HCT116 (cell line): ENCODE measurements at regions not wholly inside any gene's neighbourhood (a gene's known extent, or its start where the extent isn't known, plus 50 kb on each side); places are given as distances from the start of the nearest gene placed in this dataset.

Experiments used
- ATAC-seq: fragments of 200-7000 bp; cut with Tn5 transposase; 2 replicates; pipeline ENCODE4 v1.9.1; 2020; ENCODE audit warnings: mild to moderate bottlenecking, moderate library complexity
- BruUV-seq: library from RNA; stranded (reverse); fragments of 400-500 nt; replicated peaks from 2 replicates; lab custom pipeline; 2021; lab: Mats Ljungman, UMichigan
- CTCF ChIA-PET: fragments of 300-600 bp; sonication (Branson Sonifier 250); formaldehyde crosslinking; loops from one replicate; lab custom pipeline; 2021; ENCODE audit warnings: antibody characterized with exemption; lab: Charles Lee
- POLR2A ChIA-PET: fragments of 300-600, 350-600 bp; sonication (Branson Sonifier 250); formaldehyde crosslinking; loops from one replicate; lab custom pipeline; 2021; ENCODE audit warnings: antibody characterized with exemption; lab: Charles Lee
- RAD21 ChIA-PET, 2 experiments: fragments of 300-600 bp; sonication (Branson Sonifier 250); formaldehyde crosslinking; loops; one replicate each; lab custom pipeline; 2023; ENCODE audit warnings: low total read pairs in 2 of 2; ENCODE audit not compliant: uncharacterized antibody in 2 of 2, unreplicated experiment in 2 of 2, low non-redundant PET in 1 of 2; lab: Charles Lee
- DNase-seq: peaks from one replicate; pipeline ENCODE4 v3.0.0-alpha.2; 2010; ENCODE audit warnings: low read depth, low spot score
- H2AFZ ChIP-seq: fragments of 200-600 bp; shearing (Covaris generic), sonication (generic); 2 replicates; pipeline ENCODE4 v1.6.1; 2017; ENCODE audit warnings: low read depth, mixed run types, mixed read lengths, antibody characterized with exemption, low read length; ENCODE audit not compliant: poor library complexity, severe bottlenecking
- H3K27ac ChIP-seq: 2 replicates; pipeline ENCODE4 v1.5.1; 2012; ENCODE audit warnings: low read depth, low read length
- H3K27me3 ChIP-seq: fragments of 200-600 bp; sonication (generic); 2 replicates; pipeline ENCODE4 v1.6.1; 2016; ENCODE audit warnings: mixed run types, low read length, mixed read lengths; ENCODE audit not compliant: insufficient read depth
- H3K36me3 ChIP-seq, 2 experiments: fragments of 200-500 bp in 1 of 2; fragments of 200-600 bp in 1 of 2; sonication (Bioruptor generic) in 1 of 2; sonication (generic) in 1 of 2; 2 replicates each; pipeline versions ENCODE4 v1.5.1 to v1.6.1; 2014 to 2016; ENCODE audit warnings: low read length in 2 of 2, inconsistent platforms in 1 of 2, mixed read lengths in 1 of 2, mixed run types in 1 of 2; ENCODE audit not compliant: insufficient read depth in 2 of 2, control insufficient read depth in 1 of 2
- H3K4me1 ChIP-seq, 2 experiments: fragments of 200-600 bp in 1 of 2; sonication (generic) in 1 of 2; 2 replicates each; pipeline versions ENCODE4 v1.5.1 to v1.6.1; 2012 to 2017; ENCODE audit warnings: low read length in 2 of 2, inconsistent platforms in 1 of 2, mild to moderate bottlenecking in 1 of 2, mixed read lengths in 1 of 2, mixed run types in 1 of 2, moderate library complexity in 1 of 2; ENCODE audit not compliant: insufficient read depth in 2 of 2, control insufficient read depth in 1 of 2
- H3K4me2 ChIP-seq: fragments of 200-600 bp; sonication (generic); 2 replicates; pipeline ENCODE4 v1.6.1; 2017; ENCODE audit warnings: mixed run types, low read length, mixed read lengths
- H3K4me3 ChIP-seq, 2 experiments: fragments of 200-600 bp in 1 of 2; sonication (generic) in 1 of 2; replicated peaks in 1 of 2; 2 replicates each; pipeline ENCODE4 v1.5.1; 2011 to 2016; ENCODE audit warnings: low read length in 2 of 2, control low read depth in 1 of 2, low read depth in 1 of 2, mild to moderate bottlenecking in 1 of 2, mixed read lengths in 1 of 2, mixed run types in 1 of 2
- H3K79me2 ChIP-seq: fragments of 200-600 bp; sonication (generic); 2 replicates; pipeline ENCODE4 v1.6.1; 2017; ENCODE audit warnings: mild to moderate bottlenecking, mixed run types, low read length, moderate library complexity, mixed read lengths; ENCODE audit not compliant: insufficient read depth
- H3K9ac ChIP-seq: fragments of 200-600 bp; sonication (generic); 2 replicates; pipeline ENCODE4 v1.6.1; 2016; ENCODE audit warnings: low read length, mixed read lengths
- H3K9me2 ChIP-seq: fragments of 200-600 bp; sonication (generic), shearing (Covaris generic); 2 replicates; pipeline ENCODE4 v1.6.1; 2017; ENCODE audit warnings: mixed run types, mild to moderate bottlenecking, moderate library complexity; ENCODE audit not compliant: insufficient read depth
- H3K9me3 ChIP-seq, 2 experiments: fragments of 200-500 bp in 1 of 2; fragments of 200-600 bp in 1 of 2; sonication (Bioruptor generic) in 1 of 2; sonication (generic) in 1 of 2; 2 replicates each; pipeline ENCODE4 v1.6.1; 2014 to 2017; ENCODE audit warnings: low read length in 2 of 2, mixed read lengths in 2 of 2, inconsistent platforms in 1 of 2, low read depth in 1 of 2, mild to moderate bottlenecking in 1 of 2, mixed run types in 1 of 2, moderate library complexity in 1 of 2; ENCODE audit not compliant: control insufficient read depth in 1 of 2, insufficient read depth in 1 of 2
- H4K20me1 ChIP-seq: fragments of 200-600 bp; sonication (generic), shearing (Covaris generic); 2 replicates; pipeline ENCODE4 v1.6.1; 2017; ENCODE audit warnings: mixed run types, mild to moderate bottlenecking, moderate library complexity; ENCODE audit not compliant: insufficient read depth
- CEBPB ChIP-seq: IDR thresholded peaks from 2 replicates; pipeline ENCODE4 v1.6.1; 2012; ENCODE audit warnings: low read depth
- ELF1 ChIP-seq: IDR thresholded peaks from 2 replicates; pipeline ENCODE4 v1.6.1; 2012; ENCODE audit warnings: low read depth, borderline replicate concordance
- EZH2 ChIP-seq: fragments of 200-600 bp; sonication (generic); IDR thresholded peaks from 2 replicates; pipeline ENCODE4 v1.6.1; 2017; ENCODE audit warnings: antibody characterized with exemption, mixed run types
- EZH2phosphoT487 ChIP-seq: fragments of 200-600 bp; IDR thresholded peaks from 2 replicates; pipeline ENCODE4 v1.6.1; 2018; ENCODE audit warnings: antibody characterized with exemption, borderline replicate concordance
- JUND ChIP-seq: IDR thresholded peaks from 2 replicates; pipeline ENCODE4 v1.6.1; 2012
- RAD21 ChIP-seq: IDR thresholded peaks from 2 replicates; pipeline ENCODE4 v1.6.1; 2012; ENCODE audit warnings: low read depth, mild to moderate bottlenecking
- SP1 ChIP-seq: IDR thresholded peaks from 2 replicates; pipeline ENCODE4 v1.6.1; 2012; ENCODE audit warnings: low read depth
- SRF ChIP-seq: IDR thresholded peaks from 2 replicates; pipeline ENCODE4 v1.6.1; 2012; ENCODE audit warnings: low read depth
- TCF7L2 ChIP-seq: IDR thresholded peaks from 2 replicates; pipeline ENCODE4 v1.7.0; 2011; ENCODE audit warnings: borderline replicate concordance, inconsistent platforms; ENCODE audit not compliant: insufficient read depth, insufficient read length; ENCODE audit errors: extremely low read depth
- intact Hi-C: fragments of 100-400 bp; cut with micrococcal nuclease; formaldehyde crosslinking; loops from 2 replicates; pipeline ENCODE4 v1.10.0; 2022
- TF ChIP-seq, protein P1 (sequence below): IDR thresholded peaks from 2 replicates; pipeline ENCODE4 v1.6.1; 2011; ENCODE audit warnings: mild to moderate bottlenecking, low read length, moderate library complexity; ENCODE audit not compliant: insufficient replicate concordance; ENCODE audit errors: extremely low read depth
- TF ChIP-seq, protein P2 (sequence below), 3 experiments: fragments of 200-600 bp in 1 of 3; sonication (generic) in 1 of 3; IDR thresholded peaks in 2 of 3; conservative IDR thresholded peaks in 1 of 3; 2 replicates each; pipeline ENCODE4 v1.5.1; 2012 to 2017; ENCODE audit warnings: low read depth in 2 of 3, low read length in 2 of 3, antibody characterized with exemption in 1 of 3, borderline replicate concordance in 1 of 3, control low read depth in 1 of 3, mild to moderate bottlenecking in 1 of 3, mixed read lengths in 1 of 3, mixed run types in 1 of 3, moderate library complexity in 1 of 3; ENCODE audit not compliant: insufficient read depth in 1 of 3
- TF ChIP-seq, protein P3 (sequence below): IDR thresholded peaks from 2 replicates; pipeline ENCODE4 v1.6.1; 2012; ENCODE audit warnings: low read depth
- TF ChIP-seq, protein P4 (sequence below): IDR thresholded peaks from 2 replicates; pipeline ENCODE4 v1.6.1; 2012

DNA sequence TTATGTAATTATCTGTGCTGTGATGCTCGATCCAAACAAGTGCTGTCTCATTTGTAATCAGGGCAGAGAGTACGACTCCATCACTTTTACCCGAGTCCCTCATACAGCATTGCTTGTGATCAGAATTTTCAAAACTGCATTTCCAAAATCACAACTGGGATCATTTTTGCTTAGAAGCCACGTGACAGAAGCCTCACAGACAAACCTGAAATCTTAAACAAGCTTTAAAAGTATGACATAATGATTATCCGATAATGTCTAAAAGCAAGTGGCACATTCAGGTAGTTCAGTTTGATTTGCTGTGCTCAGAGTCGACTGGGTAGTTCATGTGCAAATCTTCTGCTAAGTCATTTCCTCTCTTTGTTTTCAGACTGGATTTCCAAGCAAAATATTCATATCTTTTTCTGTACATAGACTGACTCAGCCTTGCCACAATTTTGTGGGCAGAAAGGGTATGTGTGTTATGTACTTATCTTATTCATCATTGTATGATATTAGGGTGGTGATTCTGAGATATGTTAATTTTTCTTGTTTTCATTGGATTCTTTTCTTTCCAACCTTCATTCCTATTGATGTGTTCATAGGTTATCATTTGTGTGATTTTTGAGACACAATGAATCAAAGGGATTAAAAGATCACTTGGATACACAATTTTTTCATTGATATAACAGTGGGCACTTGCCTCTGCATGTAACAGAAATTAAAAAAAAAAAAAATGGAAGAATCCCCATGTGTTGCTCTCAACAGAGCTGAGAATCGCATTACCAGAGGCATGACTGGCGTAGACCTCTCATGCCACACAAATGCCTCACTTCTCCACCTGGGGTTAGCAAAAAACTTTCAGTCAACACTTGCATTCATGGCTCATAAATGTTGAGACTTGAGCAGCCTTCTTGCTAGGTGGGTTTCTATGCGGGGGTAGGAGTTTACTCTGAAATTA is 355.7 kb downstream of the LTN1 start:
- ChIA-PET POLR2A (no interaction called here), CTCF (no interaction called here), RAD21 (no interaction called here)
- BruUV-seq: no TSS peak
- ATAC-seq (no peak), DNase-seq (no peak)
- H3K9me2 ChIP-seq: no peaks in the 10 kb centered on the region
- no peaks in the 10 kb centered on the region for H3K4me1 ChIP-seq
- H3K9me3 ChIP-seq: peaks cover 0 to 9% of the 10 kb centered on the region in 2 experiments; a peak in 2 of 4 replicates
- no peaks in the 10 kb centered on the region for H4K20me1 ChIP-seq
- no peak overlapping the region for H3K9ac ChIP-seq
- H2AFZ ChIP-seq: no peak overlapping the region
- intact Hi-C loops: no loop called here
- no peaks in the 10 kb centered on the region for H3K36me3 ChIP-seq
- TF ChIP-seq, protein P1, sequence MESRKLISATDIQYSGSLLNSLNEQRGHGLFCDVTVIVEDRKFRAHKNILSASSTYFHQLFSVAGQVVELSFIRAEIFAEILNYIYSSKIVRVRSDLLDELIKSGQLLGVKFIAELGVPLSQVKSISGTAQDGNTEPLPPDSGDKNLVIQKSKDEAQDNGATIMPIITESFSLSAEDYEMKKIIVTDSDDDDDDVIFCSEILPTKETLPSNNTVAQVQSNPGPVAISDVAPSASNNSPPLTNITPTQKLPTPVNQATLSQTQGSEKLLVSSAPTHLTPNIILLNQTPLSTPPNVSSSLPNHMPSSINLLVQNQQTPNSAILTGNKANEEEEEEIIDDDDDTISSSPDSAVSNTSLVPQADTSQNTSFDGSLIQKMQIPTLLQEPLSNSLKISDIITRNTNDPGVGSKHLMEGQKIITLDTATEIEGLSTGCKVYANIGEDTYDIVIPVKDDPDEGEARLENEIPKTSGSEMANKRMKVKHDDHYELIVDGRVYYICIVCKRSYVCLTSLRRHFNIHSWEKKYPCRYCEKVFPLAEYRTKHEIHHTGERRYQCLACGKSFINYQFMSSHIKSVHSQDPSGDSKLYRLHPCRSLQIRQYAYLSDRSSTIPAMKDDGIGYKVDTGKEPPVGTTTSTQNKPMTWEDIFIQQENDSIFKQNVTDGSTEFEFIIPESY: no peak
- TF ChIP-seq CEBPB: no peak
- no peak for TF ChIP-seq RAD21
- no peak for TF ChIP-seq EZH2
- TF ChIP-seq, protein P2, sequence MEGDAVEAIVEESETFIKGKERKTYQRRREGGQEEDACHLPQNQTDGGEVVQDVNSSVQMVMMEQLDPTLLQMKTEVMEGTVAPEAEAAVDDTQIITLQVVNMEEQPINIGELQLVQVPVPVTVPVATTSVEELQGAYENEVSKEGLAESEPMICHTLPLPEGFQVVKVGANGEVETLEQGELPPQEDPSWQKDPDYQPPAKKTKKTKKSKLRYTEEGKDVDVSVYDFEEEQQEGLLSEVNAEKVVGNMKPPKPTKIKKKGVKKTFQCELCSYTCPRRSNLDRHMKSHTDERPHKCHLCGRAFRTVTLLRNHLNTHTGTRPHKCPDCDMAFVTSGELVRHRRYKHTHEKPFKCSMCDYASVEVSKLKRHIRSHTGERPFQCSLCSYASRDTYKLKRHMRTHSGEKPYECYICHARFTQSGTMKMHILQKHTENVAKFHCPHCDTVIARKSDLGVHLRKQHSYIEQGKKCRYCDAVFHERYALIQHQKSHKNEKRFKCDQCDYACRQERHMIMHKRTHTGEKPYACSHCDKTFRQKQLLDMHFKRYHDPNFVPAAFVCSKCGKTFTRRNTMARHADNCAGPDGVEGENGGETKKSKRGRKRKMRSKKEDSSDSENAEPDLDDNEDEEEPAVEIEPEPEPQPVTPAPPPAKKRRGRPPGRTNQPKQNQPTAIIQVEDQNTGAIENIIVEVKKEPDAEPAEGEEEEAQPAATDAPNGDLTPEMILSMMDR (IDR thresholded peaks at IDR 0.05 in 2 of 3, conservative IDR thresholded peaks at IDR 0.05 in 1 of 3; ENCODE audit: borderline replicate concordance in 1 of 3, insufficient read depth in 1 of 3, low read depth in 2 of 3, low read length in 2 of 3): no peak
- TF ChIP-seq, protein P3, sequence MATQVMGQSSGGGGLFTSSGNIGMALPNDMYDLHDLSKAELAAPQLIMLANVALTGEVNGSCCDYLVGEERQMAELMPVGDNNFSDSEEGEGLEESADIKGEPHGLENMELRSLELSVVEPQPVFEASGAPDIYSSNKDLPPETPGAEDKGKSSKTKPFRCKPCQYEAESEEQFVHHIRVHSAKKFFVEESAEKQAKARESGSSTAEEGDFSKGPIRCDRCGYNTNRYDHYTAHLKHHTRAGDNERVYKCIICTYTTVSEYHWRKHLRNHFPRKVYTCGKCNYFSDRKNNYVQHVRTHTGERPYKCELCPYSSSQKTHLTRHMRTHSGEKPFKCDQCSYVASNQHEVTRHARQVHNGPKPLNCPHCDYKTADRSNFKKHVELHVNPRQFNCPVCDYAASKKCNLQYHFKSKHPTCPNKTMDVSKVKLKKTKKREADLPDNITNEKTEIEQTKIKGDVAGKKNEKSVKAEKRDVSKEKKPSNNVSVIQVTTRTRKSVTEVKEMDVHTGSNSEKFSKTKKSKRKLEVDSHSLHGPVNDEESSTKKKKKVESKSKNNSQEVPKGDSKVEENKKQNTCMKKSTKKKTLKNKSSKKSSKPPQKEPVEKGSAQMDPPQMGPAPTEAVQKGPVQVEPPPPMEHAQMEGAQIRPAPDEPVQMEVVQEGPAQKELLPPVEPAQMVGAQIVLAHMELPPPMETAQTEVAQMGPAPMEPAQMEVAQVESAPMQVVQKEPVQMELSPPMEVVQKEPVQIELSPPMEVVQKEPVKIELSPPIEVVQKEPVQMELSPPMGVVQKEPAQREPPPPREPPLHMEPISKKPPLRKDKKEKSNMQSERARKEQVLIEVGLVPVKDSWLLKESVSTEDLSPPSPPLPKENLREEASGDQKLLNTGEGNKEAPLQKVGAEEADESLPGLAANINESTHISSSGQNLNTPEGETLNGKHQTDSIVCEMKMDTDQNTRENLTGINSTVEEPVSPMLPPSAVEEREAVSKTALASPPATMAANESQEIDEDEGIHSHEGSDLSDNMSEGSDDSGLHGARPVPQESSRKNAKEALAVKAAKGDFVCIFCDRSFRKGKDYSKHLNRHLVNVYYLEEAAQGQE: no peak
- no peak for TF ChIP-seq SP1
- no peak for TF ChIP-seq JUND
- TF ChIP-seq ELF1: no peak
- TF ChIP-seq TCF7L2: no peak
- no peak for TF ChIP-seq SRF
- no peak for TF ChIP-seq EZH2phosphoT487
- TF ChIP-seq, protein P4, sequence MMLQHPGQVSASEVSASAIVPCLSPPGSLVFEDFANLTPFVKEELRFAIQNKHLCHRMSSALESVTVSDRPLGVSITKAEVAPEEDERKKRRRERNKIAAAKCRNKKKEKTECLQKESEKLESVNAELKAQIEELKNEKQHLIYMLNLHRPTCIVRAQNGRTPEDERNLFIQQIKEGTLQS: no peak
- H3K27me3 ChIP-seq: no peaks in the 10 kb centered on the region
- no peak overlapping the region for H3K4me2 ChIP-seq
- H3K79me2 ChIP-seq: no peaks in the 10 kb centered on the region
- H3K4me3 ChIP-seq: no peak overlapping the region
- H3K27ac ChIP-seq: no peak overlapping the region
